Spleen (tissue), 7 donors: ENCODE measurements at regions not wholly inside any gene's neighbourhood (a gene's known extent, or its start where the extent isn't known, plus 50 kb on each side); places are given as distances from the start of the nearest gene placed in this dataset.
"Not testable (repeated sequence)": the region's sequence is repeated elsewhere in the genome, so short reads cannot be mapped to it uniquely, and the experiment has no call there.

Source experiments
- POLR2A ChIP-seq, 3 donors: fragments of 450-650 bp; IDR thresholded peaks; one replicate each; pipeline ENCODE4 v1.5.1; 2017; ENCODE audit warnings: antibody characterized with exemption in 3 of 3, mild to moderate bottlenecking in 1 of 3
- POLR2AphosphoS5 ChIP-seq, 3 donors: sonication (generic); formaldehyde crosslinking; IDR thresholded peaks; one replicate each; pipeline ENCODE4 v1.5.1; 2017; ENCODE audit warnings: antibody characterized with exemption in 3 of 3
- TF ChIP-seq, protein P1 (sequence below), 11 experiments: fragments of 200-600 bp in 7 of 11; fragments of 450-650 bp in 4 of 11; sonication (generic) in 4 of 11; IDR thresholded peaks in 8 of 11; conservative IDR thresholded peaks in 3 of 11; 1 replicate in 7 of 11; 2 replicates in 4 of 11; pipeline versions ENCODE4 v1.4.0 to v1.8.0; 2016 to 2021; ENCODE audit warnings: antibody characterized with exemption in 11 of 11, inconsistent platforms in 4 of 11, mild to moderate bottlenecking in 1 of 11
- donor health status: DM: no; HTN: no; CAD: no; lungs with moderate emphysema.
- donor health status: DM: no; HTN: no; CAD: no.
- donor health status: DM: no; HTN: no; CAD: no.

DNA sequence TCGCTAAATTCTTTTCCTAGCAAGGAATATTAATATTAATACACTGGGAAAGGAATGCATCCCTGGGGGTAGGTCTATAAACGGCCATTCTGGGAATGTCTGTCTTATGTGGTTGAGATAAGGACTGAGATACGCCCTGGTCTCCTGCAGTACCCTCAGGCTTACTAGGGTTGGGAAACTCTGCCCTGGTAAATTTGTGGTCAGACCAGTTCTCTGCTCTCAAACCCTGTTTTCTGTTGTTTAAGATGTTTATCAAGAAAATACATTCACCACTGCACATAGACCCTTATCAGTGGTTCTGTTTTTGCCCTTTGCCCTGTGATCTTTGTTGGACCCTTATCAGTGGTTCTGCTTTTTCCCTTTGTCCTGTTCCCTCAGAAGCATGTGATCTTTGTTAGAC lies 335.8 kb downstream of the TMEM38B start:
- TF ChIP-seq, protein P1, sequence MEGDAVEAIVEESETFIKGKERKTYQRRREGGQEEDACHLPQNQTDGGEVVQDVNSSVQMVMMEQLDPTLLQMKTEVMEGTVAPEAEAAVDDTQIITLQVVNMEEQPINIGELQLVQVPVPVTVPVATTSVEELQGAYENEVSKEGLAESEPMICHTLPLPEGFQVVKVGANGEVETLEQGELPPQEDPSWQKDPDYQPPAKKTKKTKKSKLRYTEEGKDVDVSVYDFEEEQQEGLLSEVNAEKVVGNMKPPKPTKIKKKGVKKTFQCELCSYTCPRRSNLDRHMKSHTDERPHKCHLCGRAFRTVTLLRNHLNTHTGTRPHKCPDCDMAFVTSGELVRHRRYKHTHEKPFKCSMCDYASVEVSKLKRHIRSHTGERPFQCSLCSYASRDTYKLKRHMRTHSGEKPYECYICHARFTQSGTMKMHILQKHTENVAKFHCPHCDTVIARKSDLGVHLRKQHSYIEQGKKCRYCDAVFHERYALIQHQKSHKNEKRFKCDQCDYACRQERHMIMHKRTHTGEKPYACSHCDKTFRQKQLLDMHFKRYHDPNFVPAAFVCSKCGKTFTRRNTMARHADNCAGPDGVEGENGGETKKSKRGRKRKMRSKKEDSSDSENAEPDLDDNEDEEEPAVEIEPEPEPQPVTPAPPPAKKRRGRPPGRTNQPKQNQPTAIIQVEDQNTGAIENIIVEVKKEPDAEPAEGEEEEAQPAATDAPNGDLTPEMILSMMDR (IDR thresholded peaks at IDR 0.05 in 8 of 11, conservative IDR thresholded peaks at IDR 0.05 in 3 of 11), result not testable (repeated sequence)
- TF ChIP-seq POLR2A, POLR2AphosphoS5 (IDR thresholded peaks at IDR 0.05): not testable (repeated sequence)
